Thymus (tissue), 11 donors: ENCODE measurements at regions not wholly inside any gene's neighbourhood (a gene's known extent, or its start where the extent isn't known, plus 50 kb on each side); places are given as distances from the start of the nearest gene placed in this dataset.
"Not testable (repeated sequence)": the region's sequence is repeated elsewhere in the genome, so short reads cannot be mapped to it uniquely, and the experiment has no call there.

Experiments used
- DNase-seq, 9 donors: peaks; one replicate each; pipeline ENCODE4 v3.0.0-alpha.2; 2013; ENCODE audit warnings: low spot score in 9 of 9, low read depth in 6 of 9, missing footprints in 1 of 9
- H3K27ac ChIP-seq, 2 donors: one replicate each; pipeline ENCODE4 v1.5.1; 2013; ENCODE audit warnings: control low read depth in 1 of 2, low read depth in 1 of 2, low read length in 1 of 2, mild to moderate bottlenecking in 1 of 2, moderate library complexity in 1 of 2
- H3K27me3 ChIP-seq, 2 donors: one replicate each; pipeline ENCODE4 v1.5.1; 2013; ENCODE audit warnings: low read length in 1 of 2; ENCODE audit not compliant: control insufficient read depth in 2 of 2, insufficient read depth in 1 of 2
- H3K36me3 ChIP-seq, 2 donors: one replicate each; pipeline ENCODE4 v1.5.1; 2013; ENCODE audit warnings: low read length in 1 of 2, mild to moderate bottlenecking in 1 of 2, moderate library complexity in 1 of 2; ENCODE audit not compliant: control insufficient read depth in 2 of 2, insufficient read depth in 2 of 2
- H3K4me1 ChIP-seq, 2 donors: one replicate each; pipeline ENCODE4 v1.5.1; 2013; ENCODE audit warnings: low read length in 2 of 2; ENCODE audit not compliant: control insufficient read depth in 2 of 2, insufficient read depth in 2 of 2
- H3K4me3 ChIP-seq, 2 donors: one replicate each; pipeline ENCODE4 v1.5.1; 2013; ENCODE audit warnings: low read length in 2 of 2, control low read depth in 1 of 2, mild to moderate bottlenecking in 1 of 2
- H3K9me3 ChIP-seq, 2 donors: one replicate each; pipeline ENCODE4 v1.5.1; 2013; ENCODE audit warnings: low read length in 1 of 2, mild to moderate bottlenecking in 1 of 2; ENCODE audit not compliant: control insufficient read depth in 2 of 2, insufficient read depth in 1 of 2
- WGBS: extraction: QIAGEN DNeasy Blood & Tissue Kit; methylation state at CpG from one replicate; pipeline ENCODE4 v1.1.7; 2013; 5-methylcytosine and 5-hydroxymethylcytosine counted together
- donor health status: healthy.

DNA sequence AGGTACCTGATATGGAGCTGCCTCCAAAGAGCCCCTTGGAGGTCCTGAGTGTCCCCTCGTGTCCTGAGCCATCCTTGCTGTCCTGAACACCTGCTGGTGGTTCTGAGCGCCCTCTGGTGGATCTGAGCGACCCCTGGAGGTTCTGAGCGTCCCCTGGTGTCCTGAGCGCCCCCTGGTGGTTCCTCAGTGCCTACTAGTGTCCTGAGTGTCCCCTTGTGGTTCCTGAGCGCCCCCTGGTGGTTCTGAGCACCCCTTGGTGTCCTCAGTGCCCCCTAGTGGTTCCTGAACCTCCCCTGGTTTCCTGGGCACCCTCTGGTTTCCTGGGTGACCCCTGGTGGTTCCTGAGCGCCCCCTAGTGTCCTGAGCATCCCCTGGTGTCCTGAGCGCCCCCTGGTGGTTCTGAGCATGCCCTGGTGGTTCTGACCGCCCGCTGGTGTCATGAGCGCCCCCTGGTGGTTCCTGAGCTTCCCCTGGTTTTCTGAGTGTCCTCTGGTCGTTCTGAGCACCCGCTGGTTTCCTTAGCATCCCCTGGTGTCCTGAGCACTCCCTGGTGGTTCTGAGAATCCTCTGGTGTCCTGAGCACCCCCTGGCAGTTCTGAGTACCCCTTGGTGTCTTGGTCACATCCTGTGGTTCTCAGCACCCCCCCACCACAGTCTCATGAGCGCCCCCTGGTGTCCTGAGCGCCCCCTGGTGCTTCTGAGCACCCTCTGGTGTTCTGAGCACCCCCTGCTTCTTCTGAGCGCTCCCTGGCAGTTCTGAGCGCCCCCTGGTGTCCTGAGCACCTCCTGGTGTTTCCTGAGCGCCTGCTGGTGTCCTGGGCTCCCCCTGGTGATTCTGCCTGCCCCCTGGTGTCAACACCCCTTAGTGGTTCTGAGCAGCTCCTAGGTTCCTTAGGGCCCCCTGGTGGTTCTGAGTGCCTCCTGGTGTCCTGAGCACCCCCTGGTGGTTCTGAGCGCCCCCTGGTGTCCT is 93.0 kb downstream of the OR4M2 start:
- not testable (repeated sequence) for H3K4me1 ChIP-seq, H3K9me3 ChIP-seq, H3K4me3 ChIP-seq, H3K27ac ChIP-seq, H3K27me3 ChIP-seq, DNase-seq, H3K36me3 ChIP-seq
- no CpG with 5 or more reads among the region's 19 CpGs for WGBS

DNA sequence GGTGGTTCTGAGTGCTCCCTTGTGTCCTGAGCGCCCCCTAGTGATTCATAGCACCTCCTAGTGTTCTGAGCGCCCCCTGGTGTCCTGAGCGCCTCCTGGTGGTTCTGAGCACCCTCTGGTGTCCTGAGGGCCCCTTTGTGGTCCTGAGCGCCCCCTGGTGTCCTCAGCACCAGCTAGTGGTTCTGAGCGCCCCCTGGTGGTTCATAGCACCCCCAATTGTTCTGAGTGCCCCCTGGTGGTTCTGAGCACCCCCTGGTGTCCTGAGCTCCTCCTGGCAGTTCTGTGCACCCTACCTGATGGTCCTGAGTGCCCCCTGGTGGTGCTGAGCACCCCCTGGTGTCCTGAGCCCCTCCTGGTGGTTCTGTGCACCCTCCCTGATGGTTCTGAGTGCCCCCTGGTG is 93.8 kb downstream of the OR4M2 start:
- not testable (repeated sequence) for H3K27ac ChIP-seq, H3K36me3 ChIP-seq, H3K4me1 ChIP-seq, H3K9me3 ChIP-seq, H3K4me3 ChIP-seq, H3K27me3 ChIP-seq, DNase-seq
- no CpG with 5 or more reads among the region's 5 CpGs for WGBS

DNA sequence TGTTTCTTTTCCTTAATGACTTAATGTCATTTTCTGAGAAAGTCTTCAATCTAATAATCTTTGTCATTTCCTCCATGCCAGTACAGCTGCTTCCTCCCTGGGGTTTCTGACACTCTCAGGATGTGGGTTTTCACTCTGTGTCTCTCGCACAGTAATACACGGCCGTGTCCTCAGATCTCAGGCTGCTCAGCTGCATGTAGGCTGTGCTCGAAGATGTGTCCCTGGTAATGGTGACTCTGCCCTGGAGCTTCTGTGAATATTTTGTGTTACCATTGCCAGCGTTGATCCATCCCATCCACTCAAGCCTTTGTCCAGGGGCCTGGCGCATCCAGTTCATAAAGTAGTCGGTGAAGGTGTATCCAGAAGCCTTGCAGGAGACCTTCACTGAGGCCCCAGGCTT is 97.6 kb downstream of the OR4M2 start:
- H3K9me3 ChIP-seq, DNase-seq, H3K36me3 ChIP-seq, H3K4me3 ChIP-seq, H3K27ac ChIP-seq, H3K4me1 ChIP-seq, H3K27me3 ChIP-seq: not testable (repeated sequence)
- WGBS, result no CpG with 5 or more reads among the region's 7 CpGs

DNA sequence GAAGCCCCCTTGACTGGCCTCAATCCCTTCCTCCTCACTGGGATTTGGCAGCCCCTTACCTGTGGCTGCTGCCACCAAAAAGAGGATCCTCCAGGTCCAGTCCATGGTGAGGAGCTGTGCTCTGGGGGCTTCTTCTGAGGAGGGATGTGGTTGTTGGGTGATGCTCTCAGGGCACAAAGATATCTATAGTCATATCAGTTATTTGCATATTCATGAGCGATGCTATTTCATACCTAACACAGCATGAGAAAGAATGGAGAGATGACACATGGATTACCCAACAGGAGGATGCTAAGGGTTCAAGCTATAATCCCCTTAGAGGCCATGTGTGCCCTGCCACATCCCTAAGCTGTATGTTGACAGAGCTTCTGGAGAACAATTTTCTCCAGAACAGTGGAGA is 98.1 kb downstream of the OR4M2 start:
- H3K36me3 ChIP-seq, H3K9me3 ChIP-seq, H3K27me3 ChIP-seq, H3K4me1 ChIP-seq, H3K4me3 ChIP-seq, H3K27ac ChIP-seq, DNase-seq: not testable (repeated sequence)
- no CpG with 5 or more reads among the region's 1 CpG for WGBS

DNA sequence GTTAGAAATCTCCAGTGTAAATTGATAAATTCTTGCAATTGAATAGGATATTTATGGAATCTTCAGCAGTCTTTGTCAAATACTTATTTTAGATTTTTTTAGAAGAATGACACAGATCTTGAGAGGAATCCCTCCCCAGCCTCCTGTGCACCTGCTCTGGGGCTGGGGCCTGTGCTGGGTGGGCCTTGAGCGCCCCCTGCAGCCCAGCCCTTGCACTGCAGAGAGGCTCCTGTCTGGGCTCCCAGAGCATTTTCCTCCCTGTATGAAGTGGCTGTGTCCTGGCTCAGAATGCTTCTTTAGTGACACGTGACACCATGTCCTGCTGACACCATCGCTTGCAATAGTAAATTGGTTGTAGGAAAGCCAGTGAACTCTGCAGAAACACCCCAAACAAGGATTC is 98.7 kb downstream of the OR4M2 start:
- H3K4me3 ChIP-seq, H3K36me3 ChIP-seq, H3K27me3 ChIP-seq, DNase-seq, H3K4me1 ChIP-seq, H3K9me3 ChIP-seq, H3K27ac ChIP-seq: not testable (repeated sequence)
- WGBS, result no CpG with 5 or more reads among the region's 3 CpGs

DNA sequence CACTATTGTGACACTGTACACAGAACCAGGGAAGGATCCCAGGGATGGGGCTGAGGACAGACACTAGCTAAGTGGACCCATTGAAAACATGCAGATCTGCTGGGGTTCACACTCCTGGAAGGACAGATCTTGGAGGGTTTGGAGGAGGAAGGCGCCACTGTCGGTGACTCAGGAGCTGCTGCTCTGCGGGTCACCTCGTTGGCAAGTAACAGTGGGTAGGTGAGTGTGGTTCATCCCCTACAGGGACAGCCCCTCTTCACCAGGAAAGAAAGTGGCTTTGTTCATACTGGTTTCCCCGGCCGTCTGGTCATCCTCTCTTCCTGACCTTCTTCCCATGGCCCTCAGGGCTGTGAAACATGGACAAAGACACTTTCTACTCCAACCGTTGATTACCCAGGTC is 100.3 kb downstream of the OR4M2 start:
- not testable (repeated sequence) for H3K9me3 ChIP-seq, H3K4me3 ChIP-seq
- no CpG with 5 or more reads among the region's 7 CpGs for WGBS

DNA sequence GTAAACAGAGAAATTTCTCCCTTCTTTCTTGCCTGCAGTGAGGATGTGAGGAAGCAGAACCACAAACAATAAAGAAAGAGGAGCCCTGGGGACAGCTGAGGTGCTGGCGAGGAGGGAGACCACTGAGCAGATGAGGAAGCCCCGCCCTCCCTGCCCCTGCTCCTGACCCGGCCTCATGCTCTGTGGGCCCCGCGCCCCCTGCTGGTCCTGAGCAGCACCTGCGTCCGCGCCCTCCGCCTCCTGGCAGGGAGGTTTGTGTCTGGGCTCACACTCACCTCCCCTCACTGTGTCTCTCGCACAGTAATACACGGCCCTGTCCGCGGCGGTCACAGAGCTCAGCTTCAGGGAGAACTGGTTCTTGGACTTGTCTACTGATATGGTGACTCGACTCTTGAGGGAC is 104.4 kb downstream of the OR4M2 start:
- H3K4me1 ChIP-seq, DNase-seq, H3K36me3 ChIP-seq, H3K27me3 ChIP-seq, H3K4me3 ChIP-seq, H3K27ac ChIP-seq, H3K9me3 ChIP-seq: not testable (repeated sequence)
- WGBS, result 95% methylated on average over 6 of the region's 15 CpGs

More for the DNA sequence above, 100.3 kb downstream of the OR4M2 start:
- not testable (repeated sequence) for H3K4me1 ChIP-seq, H3K27ac ChIP-seq, DNase-seq, H3K36me3 ChIP-seq, H3K27me3 ChIP-seq

DNA sequence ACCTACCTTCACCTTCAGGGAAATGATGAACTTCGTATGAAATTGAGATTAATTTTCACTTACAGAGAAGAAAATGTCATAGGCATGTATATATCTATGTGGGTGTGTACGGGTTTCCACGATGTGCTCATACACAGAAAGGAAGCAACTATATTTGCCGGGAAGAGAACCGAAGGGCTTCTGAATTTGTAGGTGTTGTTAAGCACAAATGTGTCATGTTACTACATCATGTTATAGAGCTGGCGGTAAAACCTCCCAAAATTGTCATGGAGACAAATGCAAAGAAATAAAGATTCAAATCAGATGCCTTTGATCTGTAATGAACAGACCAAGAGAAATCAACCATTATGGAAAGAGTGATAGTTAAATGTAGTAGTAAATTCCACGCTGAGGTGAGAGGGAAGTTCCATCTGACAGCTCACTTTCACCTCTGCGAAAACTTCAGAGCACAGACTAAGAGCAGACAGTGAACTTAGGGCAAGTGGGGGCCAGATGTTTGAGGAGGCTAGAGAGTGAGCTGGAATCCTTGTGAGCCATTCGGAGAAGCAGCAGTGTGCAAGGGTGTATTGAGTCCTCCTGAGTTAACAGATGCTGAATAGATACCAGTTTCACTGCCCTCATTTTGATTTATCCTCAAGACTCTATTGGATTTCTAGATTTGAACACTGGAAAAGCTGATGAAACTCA is 106.7 kb downstream of the OR4M2 start:
- WGBS, result 98% methylated on average over 5 of the region's 9 CpGs
- not testable (repeated sequence) for H3K4me3 ChIP-seq, DNase-seq

DNA sequence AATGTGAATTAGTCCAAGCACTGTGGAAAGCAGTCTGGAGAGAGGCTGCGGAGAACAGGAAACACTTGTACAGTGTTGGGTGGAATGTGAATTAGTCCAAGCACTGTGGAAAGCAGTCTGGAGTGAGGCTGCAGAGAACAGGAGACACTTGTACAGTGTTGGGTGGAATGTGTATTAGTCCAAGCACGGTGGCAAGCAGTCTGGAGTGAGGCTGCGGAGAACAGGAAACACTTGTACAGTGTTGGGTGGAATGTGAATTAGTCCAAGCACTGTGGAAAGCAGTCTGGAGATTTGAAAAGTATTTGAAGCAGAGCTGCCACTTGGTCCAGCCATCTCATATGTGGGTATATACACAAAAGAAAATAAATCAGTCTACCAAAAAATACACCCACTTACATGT is 111.5 kb downstream of the OR4M2 start:
- H3K27ac ChIP-seq, H3K4me3 ChIP-seq, H3K27me3 ChIP-seq, H3K9me3 ChIP-seq, H3K36me3 ChIP-seq, DNase-seq, H3K4me1 ChIP-seq: not testable (repeated sequence)
- 79% methylated on average over 1 of the region's 3 CpGs for WGBS

More for the DNA sequence above, 106.7 kb downstream of the OR4M2 start:
- not testable (repeated sequence) for H3K36me3 ChIP-seq, H3K9me3 ChIP-seq, H3K27me3 ChIP-seq, H3K4me1 ChIP-seq, H3K27ac ChIP-seq
